ENCODE measurements at regions not wholly inside any gene's neighbourhood (a gene's known extent, or its start where the extent isn't known, plus 50 kb on each side); places are given as distances from the start of the nearest gene placed in this dataset.

GRCh38 chr7:124375391-124375790, 342.5 kb upstream of the TMEM229A start:
- Mint-ChIP-seq H3K4me1 (no peaks in the 10 kb centered on the region), H3K36me3 (ENCODE audit: insufficient read depth in 1 of 3, low read depth in 3 of 3) (no peaks in the 10 kb centered on the region), H3K27ac (no peak overlapping the region), H3K9me3 (no peaks in the 10 kb centered on the region), H3K4me3 (no peak overlapping the region), H3K27me3 (ENCODE audit: low read depth) (no peaks in the 10 kb centered on the region)
- Histone ChIP-seq H3K79me1 (ENCODE audit: insufficient read depth, low read depth, low read length, poor library complexity, severe bottlenecking) (no peaks in the 10 kb centered on the region), H2AFZ (ENCODE audit: low read length) (no peak overlapping the region), H3K14ac (ENCODE audit: insufficient read depth, low read length) (no peak overlapping the region), H2AK5ac (ENCODE audit: insufficient read length, low read length) (no peak overlapping the region), H3K4me2 (ENCODE audit: insufficient read depth, insufficient read length, low read length) (no peak overlapping the region), H3K9ac (ENCODE audit: extremely low read depth, insufficient read length, low read length) (no peak overlapping the region), H2BK5ac (ENCODE audit: insufficient read length, low read length) (no peak overlapping the region), H3K27ac (ENCODE audit: insufficient read length, low read depth, low read length) (no peak overlapping the region), H4K5ac (ENCODE audit: insufficient read length, low read depth, low read length) (no peak overlapping the region), H3K27me3 (ENCODE audit: insufficient read depth, low read length) (no peaks in the 10 kb centered on the region), H2BK12ac (ENCODE audit: insufficient read length, low read depth, low read length) (no peak overlapping the region), H3K23me2 (ENCODE audit: insufficient read length, low read depth, low read length, poor library complexity, severe bottlenecking) (no peaks in the 10 kb centered on the region), H2BK20ac (ENCODE audit: low read depth, low read length, poor library complexity, severe bottlenecking) (no peak overlapping the region), H4K20me1 (ENCODE audit: control insufficient read depth, insufficient read depth, insufficient read length) (no peaks in the 10 kb centered on the region), H3T11ph (ENCODE audit: low read length) (no peak overlapping the region), H3K4ac (ENCODE audit: low read depth, low read length) (no peak overlapping the region), H3K23ac (ENCODE audit: insufficient read length, low read depth, low read length) (no peak overlapping the region), H4K91ac (ENCODE audit: insufficient read length, low read depth, low read length) (no peak overlapping the region), H3K79me2 (ENCODE audit: insufficient read depth, low read length) (no peaks in the 10 kb centered on the region), H3K4me1 (ENCODE audit: insufficient read depth, low read length) (no peaks in the 10 kb centered on the region), H3K9me3 (ENCODE audit: control insufficient read depth, low read depth, low read length) (no peaks in the 10 kb centered on the region), H4K8ac (replicated peaks; ENCODE audit: insufficient read length, low read depth, low read length) (no peak overlapping the region), H3K18ac (ENCODE audit: insufficient read length, low read depth, low read length) (no peak overlapping the region), H2BK120ac (ENCODE audit: low read depth, low read length, poor library complexity, severe bottlenecking) (no peak overlapping the region), H3K56ac (ENCODE audit: insufficient read length, low read depth, low read length) (no peak overlapping the region), H2BK15ac (ENCODE audit: low read depth, low read length) (no peak overlapping the region)
- no peak for DNase-seq
- no peak for TF ChIP-seq CTCF (conservative IDR thresholded peaks at IDR 0.05)
- WGBS (ENCODE audit: extremely low coverage, insufficient read length, low lambda C conversion rate): no CpG with 5 or more reads among the region's 4 CpGs

Measured in H9 (cell line).